Lung (tissue), 11 donors: ENCODE measurements at regions not wholly inside any gene's neighbourhood (a gene's known extent, or its start where the extent isn't known, plus 50 kb on each side); places are given as distances from the start of the nearest gene placed in this dataset.
A peak's percentile ranks its signal among the peaks of the same experiment; 100 is the strongest.
"Not testable (repeated sequence)": the region's sequence is repeated elsewhere in the genome, so short reads cannot be mapped to it uniquely, and the experiment has no call there.

ENCODE experiments used
- ATAC-seq: fragments of 200-7000 bp; cut with Tn5 transposase; one replicate; pipeline ENCODE4 v1.9.1; 2020; ENCODE audit warnings: moderate number of reproducible peaks; ENCODE audit not compliant: insufficient read depth, low FRiP score
- DNase-seq, 3 donors: peaks; one replicate each; pipeline ENCODE4 v3.0.0-alpha.2; 2013 to 2017
- H3K27ac ChIP-seq, 2 donors: one replicate each; pipeline ENCODE4 v1.5.1; 2013; ENCODE audit warnings: mild to moderate bottlenecking in 2 of 2, moderate library complexity in 2 of 2, control low read depth in 1 of 2, inconsistent platforms in 1 of 2, low read depth in 1 of 2, low read length in 1 of 2
- H3K27me3 ChIP-seq, 3 donors: one replicate each; pipeline ENCODE4 v1.5.1; 2013; ENCODE audit warnings: low read length in 2 of 3; ENCODE audit not compliant: control insufficient read depth in 3 of 3, insufficient read depth in 3 of 3
- H3K36me3 ChIP-seq, 4 donors: one replicate each; pipeline ENCODE4 v1.5.1; 2013; ENCODE audit warnings: low read length in 4 of 4, mild to moderate bottlenecking in 1 of 4, moderate library complexity in 1 of 4; ENCODE audit not compliant: control insufficient read depth in 4 of 4, insufficient read depth in 4 of 4
- H3K4me1 ChIP-seq, 5 donors: one replicate each; pipeline ENCODE4 v1.5.1; 2013; ENCODE audit warnings: low read length in 5 of 5, mild to moderate bottlenecking in 2 of 5, moderate library complexity in 1 of 5; ENCODE audit not compliant: control insufficient read depth in 5 of 5, insufficient read depth in 5 of 5
- H3K4me3 ChIP-seq: one replicate; pipeline ENCODE4 v1.5.1; 2013; ENCODE audit warnings: mild to moderate bottlenecking, control low read depth, moderate library complexity
- H3K9ac ChIP-seq, 2 donors: one replicate each; pipeline ENCODE4 v1.5.1; 2013; ENCODE audit warnings: low read length in 2 of 2, control low read depth in 1 of 2; ENCODE audit not compliant: insufficient read depth in 1 of 2
- H3K9me3 ChIP-seq, 4 donors: one replicate each; pipeline ENCODE4 v1.5.1; 2013; ENCODE audit warnings: low read length in 3 of 4, mild to moderate bottlenecking in 1 of 4, moderate library complexity in 1 of 4; ENCODE audit not compliant: control insufficient read depth in 4 of 4, insufficient read depth in 3 of 4
- CTCF ChIP-seq: IDR thresholded peaks from 2 replicates; pipeline ENCODE4 v1.5.1; 2012; ENCODE audit warnings: mild to moderate bottlenecking; ENCODE audit errors: control extremely low read depth, extremely low read depth
- WGBS, 2 donors: extraction: QIAGEN DNeasy Blood & Tissue Kit; methylation state at CpG; one replicate each; pipeline ENCODE4 v1.1.7; 2013; 5-methylcytosine and 5-hydroxymethylcytosine counted together
- donor health status: control.
- donor health status: control.
- donor health status: Bipolar disorder and iron deficiency.
- donor health status: healthy.
- donor health status: DM: yes; HTN: yes; CAD: no.

DNA sequence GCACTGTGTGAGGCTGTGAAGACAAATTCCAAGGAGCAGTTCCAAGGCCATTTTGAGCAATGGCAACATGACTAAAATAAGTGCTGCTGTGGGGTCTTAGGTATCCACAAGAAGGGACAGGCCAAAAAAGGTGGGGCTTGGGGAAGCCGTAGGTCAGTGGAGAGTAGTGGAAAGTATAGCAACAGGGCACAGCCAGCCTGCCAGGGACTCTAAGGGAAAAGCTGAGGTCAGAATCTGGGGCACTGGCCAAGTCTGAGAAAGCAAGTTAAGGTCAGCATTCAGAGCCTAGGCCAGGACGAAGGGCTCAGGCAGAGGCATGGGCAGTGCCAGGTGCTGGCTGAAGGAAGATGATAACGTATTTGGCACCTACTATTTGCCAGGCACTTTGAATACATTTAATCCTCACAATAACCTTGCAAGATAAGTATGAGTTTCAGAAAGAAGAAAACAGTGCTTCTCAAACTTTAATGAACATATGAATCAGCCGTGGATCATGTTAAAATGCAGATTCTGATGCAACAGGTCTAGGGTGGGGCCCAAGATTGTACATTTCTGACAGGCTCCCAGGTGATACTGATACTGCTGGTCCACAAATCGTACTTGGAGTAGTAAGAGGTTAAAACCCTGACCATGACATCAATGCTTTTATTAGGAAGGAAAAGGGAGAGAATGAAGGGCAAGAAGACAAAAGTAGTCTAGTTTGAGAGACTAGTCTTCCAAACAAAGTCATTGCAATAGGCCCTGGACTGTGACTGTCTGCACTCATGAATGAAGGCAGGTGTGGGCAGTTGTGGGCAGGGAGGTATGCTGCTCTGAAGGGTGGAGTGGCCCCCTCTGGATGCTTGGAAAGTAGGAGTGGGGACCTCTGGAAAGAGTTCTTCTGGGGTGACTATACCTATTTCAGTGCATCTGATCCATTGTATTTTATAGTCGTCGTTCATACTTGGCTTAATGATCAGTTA, 106.3 kb upstream of the ANKRD28 start:
- peaks cover 0 to 2% (median 0%) of the 10 kb centered on the region in 4 donors for H3K9me3 ChIP-seq
- TF ChIP-seq CTCF, result no peak
- no peak for ATAC-seq
- H3K36me3 ChIP-seq, result no peaks in the 10 kb centered on the region
- no peak overlapping the region for H3K4me3 ChIP-seq
- peak overlapping the region in 1 of 2 donors; percentile 78 for H3K27ac ChIP-seq
- 87 to 89% methylated on average over 7 of the region's 7 CpGs for WGBS, 2 donors
- peaks cover 0 to 6% (median 0%) of the 10 kb centered on the region in 5 donors for H3K4me1 ChIP-seq
- no peak for DNase-seq
- no peaks in the 10 kb centered on the region for H3K27me3 ChIP-seq
- no peak overlapping the region for H3K9ac ChIP-seq

- no peak for TF ChIP-seq CTCF
- 69 to 76% methylated on average over 1 of the region's 1 CpG for WGBS, 2 donors
- H3K9me3 ChIP-seq, result peaks cover 0 to 2% (median 0%) of the 10 kb centered on the region in 4 donors
Observed at GRCh38 chr3:15905041-15905440, 107.3 kb upstream of the ANKRD28 start.

DNA sequence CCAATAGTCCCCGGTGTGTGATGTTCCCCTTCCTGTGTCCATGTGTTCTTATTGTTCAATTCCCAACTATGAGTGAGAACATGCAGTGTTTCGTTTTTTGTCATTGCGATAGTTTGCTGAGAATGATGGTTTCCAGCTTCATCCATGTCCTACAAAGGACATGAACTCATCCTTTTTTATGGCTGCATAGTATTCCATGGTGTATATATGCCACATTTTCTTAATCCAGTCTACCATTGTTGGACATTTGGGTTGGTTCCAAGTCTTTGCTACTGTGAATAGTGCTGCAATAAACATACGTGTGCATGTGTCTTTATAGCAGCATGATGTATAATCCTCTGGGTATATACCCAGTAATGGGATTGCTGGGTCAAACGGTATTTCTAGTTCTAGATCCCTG, 109.6 kb upstream of the ANKRD28 start:
- H3K9ac ChIP-seq, H3K27me3 ChIP-seq, H3K36me3 ChIP-seq, ATAC-seq, H3K4me1 ChIP-seq, DNase-seq, H3K4me3 ChIP-seq, H3K27ac ChIP-seq, H3K9me3 ChIP-seq: not testable (repeated sequence)
- 93 to 95% methylated on average over 5 of the region's 5 CpGs for WGBS, 2 donors

More at GRCh38 chr3:15905041-15905440, 107.3 kb upstream of the ANKRD28 start:
- Histone ChIP-seq H3K27ac (no peak overlapping the region), H3K27me3 (no peaks in the 10 kb centered on the region), H3K9ac (no peak overlapping the region), H3K4me1 (peaks cover 0 to 5% (median 0%) of the 10 kb centered on the region in 5 donors), H3K4me3 (no peak overlapping the region), H3K36me3 (no peaks in the 10 kb centered on the region)
- no peak for DNase-seq
- ATAC-seq, result no peak

GRCh38 chr3:15918988-15919387, 121.2 kb upstream of the ANKRD28 start:
- Histone ChIP-seq H3K4me1 (no peaks in the 10 kb centered on the region), H3K27ac (no peak overlapping the region), H3K4me3 (no peak overlapping the region), H3K36me3 (no peaks in the 10 kb centered on the region), H3K27me3 (no peaks in the 10 kb centered on the region), H3K9ac (no peak overlapping the region), H3K9me3 (no peaks in the 10 kb centered on the region)
- no peak for ATAC-seq
- no peak for DNase-seq
- WGBS, 2 donors, result 85 to 89% methylated on average over 5 of the region's 5 CpGs
- no peak for TF ChIP-seq CTCF
